Left lung (tissue), 4 donors: ENCODE measurements at regions not wholly inside any gene's neighbourhood (a gene's known extent, or its start where the extent isn't known, plus 50 kb on each side); places are given as distances from the start of the nearest gene placed in this dataset.

ENCODE experiments used
- ATAC-seq: fragments of 200-7000 bp; cut with Tn5 transposase; one replicate; pipeline ENCODE4 v1.9.1; 2020; ENCODE audit warnings: moderate library complexity
- DNase-seq, 4 donors: peaks; one replicate each; pipeline ENCODE4 v3.0.0-alpha.2; 2013 to 2020
- H3K27ac ChIP-seq, 2 donors: fragments of 200-600 bp; sonication (generic) in 1 of 2; one replicate each; pipeline versions ENCODE4 v1.5.0 to v1.8.0; 2020 to 2021
- H3K27me3 ChIP-seq, 2 donors: fragments of 200-600 bp; sonication (generic) in 1 of 2; one replicate each; pipeline versions ENCODE4 v1.5.0 to v1.8.0; 2020 to 2021
- H3K36me3 ChIP-seq, 2 donors: fragments of 200-600 bp; sonication (generic) in 1 of 2; one replicate each; pipeline versions ENCODE4 v1.5.0 to v1.8.0; 2020 to 2021
- H3K4me1 ChIP-seq, 2 donors: fragments of 200-600 bp; one replicate each; pipeline ENCODE4 v1.8.0; 2021
- H3K4me3 ChIP-seq, 2 donors: fragments of 200-600 bp; sonication (generic) in 1 of 2; one replicate each; pipeline versions ENCODE4 v1.5.0 to v1.8.0; 2020 to 2021; ENCODE audit warnings: mild to moderate bottlenecking in 1 of 2
- H3K9me3 ChIP-seq, 2 donors: fragments of 200-600 bp; sonication (generic) in 1 of 2; one replicate each; pipeline versions ENCODE4 v1.5.0 to v1.8.0; 2020 to 2021
- CTCF ChIP-seq, 2 donors: fragments of 200-600 bp; sonication (generic) in 1 of 2; IDR thresholded peaks; one replicate each; pipeline versions ENCODE4 v1.5.0 to v1.8.0; 2021; ENCODE audit warnings: antibody characterized with exemption in 2 of 2
- intact Hi-C, 2 donors: fragments of 100-400 bp; cut with DNase I; formaldehyde crosslinking; loops; one replicate each; pipeline versions ENCODE4 v1.11.2 to v1.14.2; 2022
- donor health status: DM: no; HTN: yes; CAD: no.
- donor health status: DM: no; HTN: no; CAD: no.

GRCh38 chr12:61422786-61423185 lies 837.4 kb upstream of the USP15 start:
- ATAC-seq: no peak
- Histone ChIP-seq H3K4me3 (no peak overlapping the region), H3K9me3 (peaks cover 0 to 15% of the 10 kb centered on the region in 2 donors), H3K27me3 (no peaks in the 10 kb centered on the region), H3K36me3 (no peaks in the 10 kb centered on the region), H3K27ac (no peak overlapping the region), H3K4me1 (no peaks in the 10 kb centered on the region)
- no peak for TF ChIP-seq CTCF (IDR thresholded peaks at IDR 0.05)
- intact Hi-C loops: no loop called here
- DNase-seq: no peak

- no peak for ATAC-seq
Measured at GRCh38 chr12:61452076-61452475, 808.1 kb upstream of the USP15 start.

GRCh38 chr12:61487728-61488127 lies 772.5 kb upstream of the USP15 start:
- ATAC-seq: no peak
- intact Hi-C loops: no loop called here
- TF ChIP-seq CTCF (IDR thresholded peaks at IDR 0.05): no peak
- Histone ChIP-seq H3K27me3 (no peaks in the 10 kb centered on the region), H3K9me3 (peaks cover 0 to 16% of the 10 kb centered on the region in 2 donors), H3K4me3 (no peak overlapping the region), H3K36me3 (no peaks in the 10 kb centered on the region), H3K27ac (no peak overlapping the region), H3K4me1 (no peaks in the 10 kb centered on the region)
- no peak for DNase-seq

More at GRCh38 chr12:61452076-61452475, 808.1 kb upstream of the USP15 start:
- Histone ChIP-seq H3K27ac (no peak overlapping the region), H3K9me3 (peaks cover 0 to 2% of the 10 kb centered on the region in 2 donors), H3K36me3 (no peaks in the 10 kb centered on the region), H3K4me1 (no peaks in the 10 kb centered on the region), H3K4me3 (no peak overlapping the region), H3K27me3 (no peaks in the 10 kb centered on the region)
- TF ChIP-seq CTCF (IDR thresholded peaks at IDR 0.05): no peak
- DNase-seq: no peak
- intact Hi-C loops: no loop called here

GRCh38 chr12:61490526-61491498 lies 769.4 kb upstream of the USP15 start:
- ATAC-seq (peak; percentile 36), DNase-seq (no peak)
- intact Hi-C loops: no loop called here
- no peak overlapping the region for H3K27ac ChIP-seq
- no peak for TF ChIP-seq CTCF (IDR thresholded peaks at IDR 0.05)
- H3K36me3 ChIP-seq: no peaks in the 10 kb centered on the region
- no peak overlapping the region for H3K4me3 ChIP-seq
- no peaks in the 10 kb centered on the region for H3K4me1 ChIP-seq
- peaks cover 0 to 8% of the 10 kb centered on the region in 2 donors for H3K9me3 ChIP-seq
- H3K27me3 ChIP-seq: no peaks in the 10 kb centered on the region

GRCh38 chr12:61502179-61502578 lies 758.0 kb upstream of the USP15 start:
- no peak overlapping the region for H3K4me3 ChIP-seq
- H3K36me3 ChIP-seq: no peaks in the 10 kb centered on the region
- no peak for TF ChIP-seq CTCF (IDR thresholded peaks at IDR 0.05)
- ATAC-seq (no peak), DNase-seq (no peak)
- H3K4me1 ChIP-seq: no peaks in the 10 kb centered on the region
- intact Hi-C loops: no loop called here
- no peaks in the 10 kb centered on the region for H3K9me3 ChIP-seq
- no peaks in the 10 kb centered on the region for H3K27me3 ChIP-seq
- no peak overlapping the region for H3K27ac ChIP-seq
